Brain pericyte (primary cell): ENCODE measurements at regions not wholly inside any gene's neighbourhood (a gene's known extent, or its start where the extent isn't known, plus 50 kb on each side); places are given as distances from the start of the nearest gene placed in this dataset.

ENCODE experiments used
- DNase-seq: peaks from one replicate; pipeline ENCODE4 v3.0.0-alpha.2; 2012; ENCODE audit warnings: low read depth, low spot score

GRCh38 chr22:49604732-49605302 lies 222.9 kb downstream of the BRD1 start:
- no peak for DNase-seq

DNA sequence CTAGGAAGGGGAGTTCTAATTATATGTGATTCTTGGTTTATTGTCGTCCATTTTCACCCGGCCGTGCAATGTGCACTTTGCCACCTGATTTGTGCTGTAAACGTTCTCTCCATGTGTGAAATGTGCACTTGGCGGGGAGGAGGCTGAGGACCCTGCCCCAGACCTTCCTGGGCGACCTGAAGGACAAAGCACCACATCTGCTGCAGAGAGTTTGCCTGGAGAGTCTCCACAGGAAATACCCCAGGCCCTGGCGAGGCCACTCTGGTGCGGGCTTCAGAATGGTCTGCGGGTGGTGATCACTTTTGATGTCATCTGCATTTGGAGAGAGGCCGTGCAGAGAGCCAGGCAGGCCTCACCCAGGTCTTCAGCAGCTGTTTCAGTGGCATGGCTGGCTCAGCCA lies 224.7 kb downstream of the BRD1 start:
- no peak for DNase-seq

- no peak for DNase-seq
Measured at GRCh38 chr22:49602481-49602880, 225.2 kb downstream of the BRD1 start.

- DNase-seq: no peak
Measured at GRCh38 chr22:49601614-49602321, 225.9 kb downstream of the BRD1 start.

GRCh38 chr22:49600891-49601431 lies 226.7 kb downstream of the BRD1 start:
- no peak for DNase-seq

DNA sequence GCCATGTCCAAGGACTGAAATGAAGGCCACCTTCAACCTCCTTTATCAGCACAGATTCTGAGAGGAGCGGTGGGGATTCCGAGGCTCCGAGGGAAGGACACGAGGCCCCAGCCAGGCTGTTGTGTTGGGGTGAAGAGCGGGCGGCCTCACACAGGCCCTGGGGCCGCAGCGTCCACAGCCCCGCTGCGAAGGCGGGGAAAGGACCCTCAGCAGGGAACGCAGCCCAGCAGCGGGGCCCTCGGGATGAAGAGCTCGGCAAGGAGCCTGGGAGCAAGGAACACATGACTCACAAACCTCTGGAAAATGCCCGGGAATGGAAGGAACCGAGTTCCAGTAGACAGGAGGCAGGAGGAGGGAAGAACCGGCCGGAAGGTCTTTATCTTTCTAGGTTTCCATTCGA lies 227.2 kb downstream of the BRD1 start:
- no peak for DNase-seq

DNA sequence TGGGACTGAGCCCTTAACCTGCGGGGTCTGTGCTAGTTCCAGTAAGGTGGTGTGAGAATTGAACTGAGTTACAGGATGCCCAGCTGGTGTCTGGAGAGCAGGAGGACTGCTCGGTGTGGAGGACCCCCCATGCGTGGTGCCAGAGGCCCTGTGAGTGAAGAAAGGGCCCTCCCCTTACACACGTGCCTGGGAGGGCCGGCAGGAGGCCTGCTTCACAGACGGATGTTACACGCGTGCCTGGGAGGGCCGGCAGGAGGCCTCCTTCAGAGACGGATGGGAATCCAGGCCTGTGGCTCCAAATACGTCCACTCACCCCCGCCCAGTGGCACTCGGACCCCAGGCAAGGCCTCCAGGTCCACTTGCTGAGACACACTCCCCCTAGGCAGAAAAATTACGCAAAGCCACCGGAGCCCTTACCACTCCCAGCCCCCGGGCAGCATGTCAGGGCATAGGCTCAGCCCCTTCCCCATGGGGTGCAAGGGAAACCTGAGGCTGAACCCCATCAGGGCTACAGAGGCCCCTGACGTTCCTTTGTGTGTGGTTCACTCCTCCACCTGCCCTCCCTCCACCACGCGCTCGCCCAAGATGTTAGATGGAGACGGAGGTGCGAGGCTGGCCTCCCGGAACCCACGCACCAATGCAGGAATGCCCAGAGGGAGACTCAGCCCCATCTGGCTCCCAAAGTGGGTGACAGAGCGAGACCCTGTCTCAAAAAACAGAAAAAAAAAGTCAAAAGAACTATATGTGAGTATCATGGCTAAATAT lies 227.8 kb downstream of the BRD1 start:
- no peak for DNase-seq

DNA sequence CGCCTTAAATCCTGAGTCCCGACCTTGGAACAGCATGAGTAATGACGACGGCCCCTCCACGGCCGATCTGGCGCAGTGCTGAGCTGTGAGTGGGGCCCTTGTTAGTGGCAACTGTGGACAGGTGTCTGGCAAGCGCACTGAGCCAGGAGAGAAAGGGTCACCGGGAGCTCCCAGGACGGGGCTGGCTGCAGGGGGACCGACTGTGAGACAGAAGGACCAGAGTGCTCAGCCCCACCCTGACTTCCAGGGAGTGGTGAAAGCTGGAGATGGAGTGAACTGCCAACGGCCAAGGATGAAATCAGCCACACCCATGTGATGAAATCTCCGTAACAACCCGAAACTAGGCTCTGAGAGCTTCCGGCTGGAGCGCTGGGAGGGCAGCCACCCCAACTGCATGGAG lies 228.6 kb downstream of the BRD1 start:
- DNase-seq: no peak

DNA sequence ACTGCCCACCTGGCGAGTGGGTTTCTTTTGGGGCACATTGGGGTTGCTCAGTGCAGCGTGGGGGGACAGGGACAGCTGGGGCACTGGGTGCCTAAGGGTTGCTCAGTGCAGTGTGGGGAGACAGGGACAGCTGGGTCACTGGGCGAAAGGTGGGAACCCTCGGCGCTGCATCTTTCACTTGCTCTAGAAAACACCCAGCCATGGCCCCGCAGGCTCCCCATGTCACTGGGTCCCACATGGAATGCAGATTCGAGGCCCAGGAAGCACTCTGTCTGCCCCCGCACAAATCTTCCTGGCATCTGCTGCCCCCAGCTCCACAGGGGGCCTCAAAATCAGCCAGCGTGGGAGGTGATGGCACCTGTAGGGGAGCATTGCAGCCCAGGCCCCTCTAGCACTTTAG lies 229.3 kb downstream of the BRD1 start:
- DNase-seq: no peak

DNA sequence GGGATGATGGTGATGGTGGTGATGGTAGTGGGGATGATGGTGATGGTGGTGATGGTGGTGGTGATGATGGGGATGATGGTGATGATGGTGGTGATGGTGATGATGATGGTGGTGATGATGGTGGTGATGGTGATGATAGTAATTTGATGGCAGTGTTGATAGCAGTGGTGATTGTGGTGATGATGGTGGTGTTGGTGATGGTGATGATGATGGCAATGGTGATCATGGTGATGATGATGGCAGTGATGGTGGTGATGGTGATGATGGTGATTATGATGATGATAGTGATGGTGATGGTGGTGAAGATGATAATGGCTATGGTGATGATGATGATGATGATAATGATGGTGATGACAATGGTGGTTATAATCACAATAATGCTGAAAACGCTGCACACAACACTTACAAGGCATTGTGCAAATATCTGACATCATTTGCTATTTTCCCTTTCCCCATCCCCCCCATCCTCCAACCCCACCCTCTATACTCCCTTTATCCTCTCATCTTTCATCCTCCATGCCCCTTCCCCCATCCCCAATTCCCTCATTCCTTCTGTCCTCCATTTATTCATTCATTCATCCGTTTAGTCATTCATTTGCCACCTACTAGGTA lies 230.1 kb downstream of the BRD1 start:
- DNase-seq: no peak

DNA sequence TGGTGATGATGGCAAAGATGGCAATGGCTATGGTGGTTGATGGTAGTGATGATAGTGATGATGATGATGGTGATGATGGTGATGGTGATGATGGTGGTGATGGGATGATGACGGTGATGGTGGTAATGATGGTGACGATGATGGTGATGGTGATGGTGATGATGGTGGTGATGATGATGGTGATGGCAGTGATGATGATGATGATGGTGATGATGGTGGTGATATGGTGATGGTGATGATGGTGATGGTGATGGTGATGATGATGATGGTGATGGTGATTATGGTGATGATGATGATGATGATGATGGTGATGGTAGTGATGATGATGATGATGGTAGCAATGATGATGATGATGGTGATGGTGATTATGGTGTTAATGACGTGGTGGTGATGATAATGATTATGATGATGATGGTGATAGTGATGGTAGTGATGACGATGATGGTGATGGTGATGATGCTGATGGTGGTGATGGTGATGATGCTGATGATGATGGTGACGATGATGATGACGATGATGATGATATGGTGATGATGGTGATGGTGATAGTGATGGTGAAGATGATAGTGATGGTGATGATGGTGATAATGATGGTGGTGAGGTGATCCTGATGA lies 232.1 kb downstream of the BRD1 start:
- no peak for DNase-seq

DNA sequence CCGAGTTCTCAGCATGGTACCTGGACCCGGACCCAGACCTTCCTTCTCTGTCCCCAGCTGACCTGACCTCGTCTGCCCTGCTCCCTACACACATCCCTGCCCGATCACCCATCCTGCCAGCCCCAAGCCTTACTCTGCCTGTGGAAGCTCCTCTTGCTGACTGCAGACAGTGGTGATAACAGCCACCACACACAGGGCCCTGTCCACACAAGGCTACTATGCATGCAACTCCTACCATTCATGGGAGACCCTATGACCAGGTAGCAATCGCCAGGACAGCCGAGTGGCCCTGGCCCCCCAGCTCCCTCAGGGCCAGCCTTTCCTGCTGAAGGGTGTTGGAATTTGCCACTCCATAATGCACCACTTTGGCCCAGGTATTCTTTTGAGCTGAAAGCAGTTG lies 233.6 kb downstream of the BRD1 start:
- DNase-seq: no peak

DNA sequence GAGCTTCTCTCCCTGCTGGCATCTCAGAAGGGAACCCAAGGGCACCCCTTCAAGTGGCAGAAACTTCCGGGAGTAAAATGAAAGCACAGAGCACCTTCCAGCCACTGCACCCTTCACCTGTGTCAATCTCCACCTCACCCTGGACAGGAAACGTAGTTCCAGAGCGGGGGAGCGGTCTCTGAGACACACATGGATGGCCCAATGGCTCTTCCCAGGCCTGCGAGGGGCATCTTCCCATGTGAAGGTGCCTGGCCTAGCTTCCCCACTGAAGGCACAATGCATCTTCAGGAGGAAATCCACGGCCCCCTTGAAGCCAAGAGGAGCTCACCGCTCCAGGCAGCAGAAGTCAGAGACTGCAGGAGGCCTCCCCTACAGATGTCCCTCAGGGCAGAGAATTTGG lies 234.2 kb downstream of the BRD1 start:
- no peak for DNase-seq

DNA sequence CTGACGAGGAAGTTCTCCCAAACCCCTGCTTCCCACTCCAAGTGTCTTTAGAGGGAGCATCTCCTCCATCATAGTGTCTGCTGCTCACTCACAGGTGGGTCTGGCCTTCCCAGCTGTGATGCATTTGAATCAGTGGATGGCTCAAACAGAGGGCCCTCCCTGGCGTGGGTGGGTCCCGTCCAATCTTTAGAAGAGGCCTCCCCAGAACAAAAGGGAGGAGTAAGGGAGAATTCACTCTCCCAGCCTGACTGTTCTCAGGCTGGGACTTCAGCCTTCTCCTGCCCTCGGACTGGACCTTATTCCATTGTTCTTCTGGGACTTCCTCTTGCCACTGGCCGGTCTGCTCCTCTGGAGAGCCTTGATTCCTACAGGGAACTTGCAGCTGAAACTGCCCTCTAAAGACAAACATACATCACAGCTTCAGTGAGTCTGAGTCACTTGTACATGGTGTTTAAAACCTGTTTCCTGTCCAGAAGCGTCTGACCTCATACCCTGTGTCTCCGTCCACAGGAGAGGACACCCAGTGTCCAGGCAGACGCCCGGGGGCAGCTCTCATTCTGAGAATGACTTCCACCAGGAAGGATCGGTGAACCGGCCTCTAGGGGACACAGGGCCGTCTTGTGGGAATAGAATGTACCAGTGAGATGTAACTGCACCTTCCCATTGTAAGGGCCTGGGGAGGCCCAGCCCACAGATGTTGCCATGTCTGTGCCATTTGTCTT lies 234.7 kb downstream of the BRD1 start:
- DNase-seq: no peak

- no peak for DNase-seq
Measured at GRCh38 chr22:49590851-49591445, 236.7 kb downstream of the BRD1 start.

- DNase-seq: no peak
Measured at GRCh38 chr22:49590381-49590780, 237.3 kb downstream of the BRD1 start.

DNA sequence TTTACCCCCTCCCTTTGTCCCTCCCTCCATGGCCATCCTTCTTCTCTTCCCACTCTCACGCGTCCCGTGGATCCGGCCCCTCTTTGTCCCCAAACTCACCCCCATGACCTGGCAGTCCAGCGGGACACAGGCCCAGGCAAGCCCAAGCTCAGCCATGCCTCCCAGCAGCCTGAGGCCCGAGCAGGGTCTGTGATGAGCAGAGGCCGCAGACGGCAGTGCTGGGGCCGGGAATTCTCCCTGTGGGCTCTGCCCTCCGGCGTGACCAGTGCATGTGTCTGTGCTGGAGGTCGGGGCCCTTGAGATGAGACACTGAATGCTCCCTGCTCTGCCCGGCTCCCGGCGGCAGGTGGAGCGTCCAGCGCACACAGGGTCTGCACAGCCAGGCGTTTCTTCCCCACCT lies 237.9 kb downstream of the BRD1 start:
- no peak for DNase-seq

DNA sequence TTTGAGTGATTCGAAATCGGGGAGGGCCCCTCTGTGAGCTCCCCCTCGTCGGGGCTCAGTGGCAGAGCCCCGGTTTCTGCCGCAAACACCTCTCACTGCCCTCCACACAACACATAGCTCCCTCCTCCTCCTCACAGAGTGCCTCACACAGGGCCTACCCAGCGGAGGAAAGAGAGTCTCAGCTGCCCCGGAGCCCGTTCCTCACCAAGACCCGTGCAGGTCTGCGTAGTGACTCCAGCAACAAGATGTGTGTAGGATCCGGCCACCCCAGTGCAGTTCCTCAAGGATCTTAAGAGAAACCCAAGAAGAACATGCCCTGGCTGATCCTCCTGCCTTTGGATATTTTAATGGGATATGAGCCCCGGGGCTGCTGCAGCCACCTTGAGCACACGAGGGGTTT lies 238.4 kb downstream of the BRD1 start:
- DNase-seq: no peak

GRCh38 chr22:49588739-49589138 lies 238.9 kb downstream of the BRD1 start:
- DNase-seq: no peak

- no peak for DNase-seq
Measured at GRCh38 chr22:49587987-49588386, 239.7 kb downstream of the BRD1 start.

DNA sequence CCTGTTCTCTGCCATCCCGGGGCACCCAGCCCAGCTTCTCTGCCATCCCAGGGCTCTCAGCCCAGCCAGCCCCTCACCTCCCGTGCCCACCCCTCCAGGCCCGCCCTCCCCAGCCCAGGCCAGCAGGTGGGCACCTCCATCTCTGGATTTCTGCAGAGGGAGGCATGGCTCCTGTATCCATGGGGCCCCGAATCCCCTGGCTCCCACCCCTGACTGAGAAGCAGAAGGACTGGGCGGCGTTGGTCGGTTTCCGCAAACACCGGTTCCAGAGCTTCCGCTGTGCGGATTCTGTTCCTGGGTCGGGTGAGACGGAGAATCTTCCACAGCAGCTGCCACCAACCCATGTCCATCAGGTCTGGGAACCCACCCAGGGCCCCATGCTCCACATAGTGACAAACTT lies 240.3 kb downstream of the BRD1 start:
- DNase-seq: no peak
